ENCODE measurements at regions not wholly inside any gene's neighbourhood (a gene's known extent, or its start where the extent isn't known, plus 50 kb on each side); places are given as distances from the start of the nearest gene placed in this dataset.

- H3K4me3 Mint-ChIP-seq, result no peak overlapping the region
- TF ChIP-seq CTCF (conservative IDR thresholded peaks at IDR 0.05), result no peak
- H3K4me1 Mint-ChIP-seq, result peaks cover 3% of the 10 kb centered on the region
- H3K27ac ChIP-seq (ENCODE audit: low read depth, low read length), result no peak overlapping the region
- H3K27me3 Mint-ChIP-seq (ENCODE audit: insufficient read depth), result peaks cover 24% of the 10 kb centered on the region
- H3K27me3 ChIP-seq (ENCODE audit: control insufficient read depth, insufficient read depth, low read length, poor library complexity, severe bottlenecking), result peaks cover 40% of the 10 kb centered on the region
- H3K36me3 Mint-ChIP-seq (ENCODE audit: low read depth), result no peaks in the 10 kb centered on the region
- H3K27ac Mint-ChIP-seq, result no peak overlapping the region
- no peaks in the 10 kb centered on the region for H3K9me3 ChIP-seq (ENCODE audit: control insufficient read depth, low read length)
- no peaks in the 10 kb centered on the region for H3K36me3 ChIP-seq (ENCODE audit: control insufficient read depth, insufficient read depth, low read length)
- no peaks in the 10 kb centered on the region for H3K9me3 Mint-ChIP-seq
- DNase-seq, result no peak
- H3K4me3 ChIP-seq (ENCODE audit: low read length), result no peak overlapping the region
- H3K9ac ChIP-seq (ENCODE audit: extremely low read depth, low read length, poor library complexity, severe bottlenecking), result no peak overlapping the region
- H3K4me1 ChIP-seq (ENCODE audit: control insufficient read depth, insufficient read depth, low read length), result no peaks in the 10 kb centered on the region
These were observed 52.2 kb upstream of the RBSN start for GRCh38 chr3:15151166-15151565.

DNA sequence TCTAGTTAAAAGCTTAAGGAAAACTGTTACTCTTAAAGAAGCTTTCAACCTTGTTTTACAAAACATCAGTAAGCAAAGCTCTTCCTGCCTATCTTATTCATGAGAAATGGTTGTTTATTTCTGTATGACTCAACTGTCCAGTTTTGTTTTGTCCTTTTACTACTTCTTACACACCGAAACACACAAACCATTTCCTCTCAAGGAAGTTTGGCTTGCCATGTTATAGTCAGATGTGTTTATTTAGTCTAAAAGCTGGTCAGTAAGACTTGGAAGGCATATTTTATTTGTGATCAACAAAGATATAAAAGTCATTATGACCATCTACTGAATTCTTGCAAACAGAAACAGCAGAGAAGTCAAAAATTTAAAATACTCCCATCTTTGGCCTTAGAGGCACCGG lies 53.2 kb upstream of the RBSN start:
- Histone ChIP-seq H3K4me3 (ENCODE audit: low read length) (no peak overlapping the region), H3K9me3 (ENCODE audit: control insufficient read depth, low read length) (no peaks in the 10 kb centered on the region), H3K27ac (ENCODE audit: low read depth, low read length) (no peak overlapping the region), H3K27me3 (ENCODE audit: control insufficient read depth, insufficient read depth, low read length, poor library complexity, severe bottlenecking) (peaks cover 46% of the 10 kb centered on the region), H3K36me3 (ENCODE audit: control insufficient read depth, insufficient read depth, low read length) (no peaks in the 10 kb centered on the region), H3K4me1 (ENCODE audit: control insufficient read depth, insufficient read depth, low read length) (no peaks in the 10 kb centered on the region), H3K9ac (ENCODE audit: extremely low read depth, low read length, poor library complexity, severe bottlenecking) (no peak overlapping the region)
- TF ChIP-seq CTCF (conservative IDR thresholded peaks at IDR 0.05), result no peak
- no peak for DNase-seq
- Mint-ChIP-seq H3K36me3 (ENCODE audit: low read depth) (no peaks in the 10 kb centered on the region), H3K4me3 (no peak overlapping the region), H3K4me1 (peaks cover 3% of the 10 kb centered on the region), H3K9me3 (no peaks in the 10 kb centered on the region), H3K27me3 (ENCODE audit: insufficient read depth) (peaks cover 25% of the 10 kb centered on the region), H3K27ac (no peak overlapping the region)
- WGBS, 2 experiments (ENCODE audit: insufficient coverage in 1 of 2, insufficient read length in 1 of 2), result 97% methylated on average over 1 of the region's 2 CpGs; no CpG with 5 or more reads in 1 of the 2 experiments

DNA sequence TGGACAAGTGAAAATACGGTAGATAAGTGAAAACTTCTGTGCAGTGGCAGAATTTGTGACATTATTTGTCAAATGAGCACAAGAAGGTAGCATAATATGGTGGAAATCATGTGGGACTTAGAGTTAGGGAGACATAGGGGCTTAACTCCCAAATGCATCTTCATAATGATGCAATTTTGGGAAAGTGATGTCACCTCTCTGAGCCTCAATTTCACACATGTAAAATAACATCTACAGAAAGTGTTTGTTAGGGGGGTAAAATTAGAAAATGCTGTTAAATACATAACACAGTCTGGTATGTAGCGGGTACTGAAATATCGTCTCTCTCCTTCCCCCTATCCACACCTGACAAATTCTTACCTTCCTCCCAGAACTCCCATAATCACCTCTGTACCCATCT lies 52.9 kb upstream of the CAPN7 start:
- no peak overlapping the region for H3K9ac ChIP-seq (ENCODE audit: extremely low read depth, low read length, poor library complexity, severe bottlenecking)
- 90 to 94% methylated on average over 3 of the region's 3 CpGs for WGBS, 2 experiments (ENCODE audit: insufficient coverage in 1 of 2, insufficient read length in 1 of 2)
- no peaks in the 10 kb centered on the region for H3K36me3 ChIP-seq (ENCODE audit: control insufficient read depth, insufficient read depth, low read length)
- peaks cover 52% of the 10 kb centered on the region for H3K27me3 ChIP-seq (ENCODE audit: control insufficient read depth, insufficient read depth, low read length, poor library complexity, severe bottlenecking)
- no peak for DNase-seq
- H3K9me3 Mint-ChIP-seq, result no peaks in the 10 kb centered on the region
- H3K4me1 ChIP-seq (ENCODE audit: control insufficient read depth, insufficient read depth, low read length), result no peaks in the 10 kb centered on the region
- no peak overlapping the region for H3K4me3 Mint-ChIP-seq
- peaks cover 35% of the 10 kb centered on the region for H3K27me3 Mint-ChIP-seq (ENCODE audit: insufficient read depth)
- H3K36me3 Mint-ChIP-seq (ENCODE audit: low read depth), result no peaks in the 10 kb centered on the region
- no peak overlapping the region for H3K27ac ChIP-seq (ENCODE audit: low read depth, low read length)
- peaks cover 3% of the 10 kb centered on the region for H3K4me1 Mint-ChIP-seq
- no peak for TF ChIP-seq CTCF (conservative IDR thresholded peaks at IDR 0.05)
- no peak overlapping the region for H3K4me3 ChIP-seq (ENCODE audit: low read length)
- H3K27ac Mint-ChIP-seq, result no peak overlapping the region
- no peaks in the 10 kb centered on the region for H3K9me3 ChIP-seq (ENCODE audit: control insufficient read depth, low read length)

Data from endodermal cell (in vitro differentiated cells).